Endothelial cell of umbilical vein (primary cell): ENCODE measurements at regions not wholly inside any gene's neighbourhood (a gene's known extent, or its start where the extent isn't known, plus 50 kb on each side); places are given as distances from the start of the nearest gene placed in this dataset.

ENCODE experiments used
- BruUV-seq: library from RNA; stranded (reverse); fragments of 400-500 nt; replicated peaks from 2 replicates; lab custom pipeline; 2021; lab: Mats Ljungman, UMichigan
- CTCF ChIA-PET: fragments of 300-600, 350-600 bp; sonication (Branson Sonifier 250); formaldehyde crosslinking; loops from one replicate; lab custom pipeline; 2021; ENCODE audit warnings: antibody characterized with exemption, inconsistent platforms; lab: Charles Lee
- POLR2A ChIA-PET: fragments of 300-600, 350-600 bp; sonication (Branson Sonifier 250); formaldehyde crosslinking; loops from one replicate; lab custom pipeline; 2021; ENCODE audit warnings: antibody characterized with exemption, inconsistent platforms; lab: Charles Lee
- DNase-seq: peaks from one replicate; pipeline ENCODE4 v3.0.0-alpha.2; 2011; ENCODE audit warnings: low read depth, low spot score
- FAIRE-seq: peaks from 2 replicates; lab custom pipeline; 2011; peaks lifted over from hg19 to GRCh38; lab: Jason Lieb, UNC
- H2AFZ ChIP-seq: 2 replicates; pipeline ENCODE4 v1.6.0; 2012; ENCODE audit warnings: low read depth, low read length, control low read depth, inconsistent platforms
- H3K27ac ChIP-seq: 2 replicates; pipeline ENCODE4 v1.5.1; 2011; ENCODE audit warnings: low read depth, mild to moderate bottlenecking, control low read depth, low read length, moderate library complexity; ENCODE audit not compliant: insufficient read depth
- H3K27me3 ChIP-seq, 2 experiments: 2 replicates each; pipeline versions ENCODE4 v1.6.0 to v1.6.1; 2011; ENCODE audit warnings: low read length in 2 of 2, mixed read lengths in 1 of 2; ENCODE audit not compliant: control insufficient read depth in 2 of 2, insufficient read depth in 2 of 2
- H3K36me3 ChIP-seq, 2 experiments: 2 replicates in 1 of 2; 3 replicates in 1 of 2; pipeline ENCODE4 v1.5.1; 2011; ENCODE audit warnings: low read length in 2 of 2, mild to moderate bottlenecking in 1 of 2, moderate library complexity in 1 of 2; ENCODE audit not compliant: control insufficient read depth in 2 of 2, insufficient read depth in 2 of 2; ENCODE audit errors: extremely low read depth in 1 of 2
- H3K4me1 ChIP-seq: 3 replicates; pipeline ENCODE4 v1.5.1; 2011; ENCODE audit warnings: mild to moderate bottlenecking, low read length; ENCODE audit not compliant: control insufficient read depth, insufficient read depth; ENCODE audit errors: extremely low read depth
- H3K4me2 ChIP-seq: 2 replicates; pipeline ENCODE4 v1.6.1; 2011; ENCODE audit warnings: low read length, control low read depth, mixed read lengths; ENCODE audit not compliant: insufficient read depth
- H3K4me3 ChIP-seq, 3 experiments: fragments of 200-600 bp in 1 of 3; sonication (generic), shearing (Covaris generic) in 1 of 3; replicated peaks in 1 of 3; 2 replicates each; pipeline ENCODE4 v1.5.1; 2011 to 2016; ENCODE audit warnings: control low read depth in 3 of 3, low read length in 3 of 3, mild to moderate bottlenecking in 2 of 3, inconsistent platforms in 1 of 3, low read depth in 1 of 3, moderate library complexity in 1 of 3; ENCODE audit not compliant: insufficient read depth in 1 of 3
- H3K79me2 ChIP-seq: 2 replicates; pipeline ENCODE4 v1.6.0; 2012; ENCODE audit warnings: low read length, inconsistent platforms; ENCODE audit not compliant: control insufficient read depth, insufficient read depth
- H3K9ac ChIP-seq: replicated peaks from 2 replicates; pipeline ENCODE3; 2011; ENCODE audit warnings: low read length, control low read depth; ENCODE audit not compliant: insufficient read depth; ENCODE audit errors: extremely low read depth
- H3K9me1 ChIP-seq: replicated peaks from 3 replicates; pipeline ENCODE4 v1.6.0; 2011; ENCODE audit warnings: mild to moderate bottlenecking, low read length; ENCODE audit not compliant: control insufficient read depth, insufficient read depth; ENCODE audit errors: extremely low read depth
- H3K9me3 ChIP-seq: replicated peaks from 2 replicates; pipeline ENCODE4 v1.5.1; 2012; ENCODE audit warnings: low read length, inconsistent platforms; ENCODE audit not compliant: control insufficient read depth, insufficient read depth
- H4K20me1 ChIP-seq: replicated peaks from 2 replicates; pipeline ENCODE3; 2011; ENCODE audit warnings: mild to moderate bottlenecking, low read length; ENCODE audit not compliant: control insufficient read depth, insufficient read depth; ENCODE audit errors: extremely low read depth
- EZH2 ChIP-seq: IDR thresholded peaks from 2 replicates; pipeline ENCODE4 v1.6.1; 2012; ENCODE audit warnings: borderline replicate concordance, low read depth, mild to moderate bottlenecking, moderate library complexity, low read length, inconsistent platforms; ENCODE audit not compliant: severe bottlenecking
- FOS ChIP-seq: IDR thresholded peaks from 2 replicates; pipeline ENCODE4 v1.6.1; 2011; ENCODE audit warnings: mild to moderate bottlenecking, low read length, moderate library complexity, borderline replicate concordance; ENCODE audit not compliant: insufficient read depth
- JUN ChIP-seq: IDR thresholded peaks from 2 replicates; pipeline ENCODE4 v1.6.1; 2011; ENCODE audit warnings: borderline replicate concordance, low read depth; ENCODE audit not compliant: insufficient read length, insufficient read depth
- MYC ChIP-seq: IDR thresholded peaks from one replicate; pipeline ENCODE4 v1.6.1; 2011; ENCODE audit warnings: mild to moderate bottlenecking, low read depth, low read length
- POLR2A ChIP-seq: IDR thresholded peaks from 2 replicates; pipeline ENCODE4 v1.6.1; 2012; ENCODE audit warnings: low read depth, mild to moderate bottlenecking, control low read depth, low read length
- dilution Hi-C: fragments of 300-500 bp; cut with MboI; formaldehyde crosslinking; loops from one replicate; pipeline ENCODE4 v1.15.0; 2019; ENCODE audit warnings: low sequenced_read_pairs; ENCODE audit not compliant: extremely low pct_ligation_motif_present
- intact Hi-C: fragments of 100-400 bp; cut with micrococcal nuclease; formaldehyde crosslinking; loops from one replicate; pipeline ENCODE4 v1.10.0; 2022
- TF ChIP-seq, protein P1 (sequence below), 2 donors: IDR thresholded peaks; 1 replicate in 1 of 2; 2 replicates in 1 of 2; pipeline ENCODE4 v1.5.1; 2011; ENCODE audit warnings: low read length in 2 of 2, mild to moderate bottlenecking in 2 of 2, moderate library complexity in 2 of 2, control low read depth in 1 of 2, inconsistent platforms in 1 of 2, low read depth in 1 of 2; ENCODE audit not compliant: insufficient read depth in 1 of 2; ENCODE audit errors: extremely low read depth in 1 of 2

DNA sequence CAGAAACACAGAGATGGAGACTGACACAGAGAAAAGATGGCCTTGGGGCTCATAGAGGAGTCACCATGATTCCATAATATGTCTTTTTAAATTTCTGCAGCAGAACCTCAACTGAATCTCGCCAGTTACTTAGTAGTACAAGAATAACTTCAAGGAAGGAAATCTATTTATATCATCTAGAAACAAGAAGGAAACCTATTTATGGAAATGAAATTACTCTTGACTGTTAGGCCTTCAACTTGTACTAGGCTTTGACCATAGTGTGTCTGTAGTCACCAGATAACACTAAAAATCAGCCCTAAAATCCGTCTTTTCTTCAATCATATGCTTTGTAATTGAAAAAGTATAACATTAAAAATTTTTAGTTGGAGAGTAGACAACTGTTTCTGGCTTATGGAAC is 740.4 kb downstream of the TRIML1 start:
- CTCF ChIA-PET = no interaction called here
- dilution Hi-C loops = no loop called here

DNA sequence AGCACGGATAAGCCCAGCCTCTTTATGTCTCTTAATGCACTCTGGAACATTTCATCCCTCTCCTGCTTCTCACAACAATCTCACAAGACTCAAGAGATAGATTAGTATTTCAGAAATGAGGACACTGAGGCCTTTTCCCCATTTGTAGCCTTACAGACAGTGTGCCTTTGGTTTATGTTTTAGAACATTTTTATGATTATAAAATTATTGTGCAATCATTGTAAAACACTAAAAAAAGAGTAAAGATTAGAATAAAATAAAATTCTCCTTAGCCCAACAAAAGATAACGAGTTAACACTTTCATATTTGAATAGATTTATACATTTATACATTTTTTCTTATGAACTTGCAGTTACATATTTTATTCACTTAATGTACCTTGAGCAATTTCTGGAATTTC is 748.7 kb downstream of the TRIML1 start:
- no peak overlapping the region for H3K4me3 ChIP-seq
- H3K27me3 ChIP-seq = no peaks in the 10 kb centered on the region
- H3K36me3 ChIP-seq = no peaks in the 10 kb centered on the region
- intact Hi-C loops (no loop called here), dilution Hi-C loops (no loop called here)
- no peak overlapping the region for H3K27ac ChIP-seq
- CTCF ChIA-PET = no interaction called here
- TF ChIP-seq POLR2A (no peak), JUN (no peak), MYC (no peak)
- H3K9me1 ChIP-seq = no peaks in the 10 kb centered on the region
- H4K20me1 ChIP-seq = no peaks in the 10 kb centered on the region
- H3K9ac ChIP-seq = no peak overlapping the region
- no peaks in the 10 kb centered on the region for H3K4me1 ChIP-seq
- DNase-seq (no peak), FAIRE-seq (no peak)
- no peak overlapping the region for H3K4me2 ChIP-seq
- no TSS peak for BruUV-seq
- POLR2A ChIA-PET = no interaction called here
- H2AFZ ChIP-seq = no peak overlapping the region
- H3K9me3 ChIP-seq = peaks cover 5% of the 10 kb centered on the region
- H3K79me2 ChIP-seq = no peaks in the 10 kb centered on the region

More for the DNA sequence above, 740.4 kb downstream of the TRIML1 start:
- H3K4me2 ChIP-seq = no peak overlapping the region
- intact Hi-C loops = no loop called here
- POLR2A ChIA-PET = no interaction called here
- H2AFZ ChIP-seq = no peak overlapping the region
- TF ChIP-seq POLR2A (no peak), EZH2 (no peak), FOS (no peak)
- TF ChIP-seq, protein P1, sequence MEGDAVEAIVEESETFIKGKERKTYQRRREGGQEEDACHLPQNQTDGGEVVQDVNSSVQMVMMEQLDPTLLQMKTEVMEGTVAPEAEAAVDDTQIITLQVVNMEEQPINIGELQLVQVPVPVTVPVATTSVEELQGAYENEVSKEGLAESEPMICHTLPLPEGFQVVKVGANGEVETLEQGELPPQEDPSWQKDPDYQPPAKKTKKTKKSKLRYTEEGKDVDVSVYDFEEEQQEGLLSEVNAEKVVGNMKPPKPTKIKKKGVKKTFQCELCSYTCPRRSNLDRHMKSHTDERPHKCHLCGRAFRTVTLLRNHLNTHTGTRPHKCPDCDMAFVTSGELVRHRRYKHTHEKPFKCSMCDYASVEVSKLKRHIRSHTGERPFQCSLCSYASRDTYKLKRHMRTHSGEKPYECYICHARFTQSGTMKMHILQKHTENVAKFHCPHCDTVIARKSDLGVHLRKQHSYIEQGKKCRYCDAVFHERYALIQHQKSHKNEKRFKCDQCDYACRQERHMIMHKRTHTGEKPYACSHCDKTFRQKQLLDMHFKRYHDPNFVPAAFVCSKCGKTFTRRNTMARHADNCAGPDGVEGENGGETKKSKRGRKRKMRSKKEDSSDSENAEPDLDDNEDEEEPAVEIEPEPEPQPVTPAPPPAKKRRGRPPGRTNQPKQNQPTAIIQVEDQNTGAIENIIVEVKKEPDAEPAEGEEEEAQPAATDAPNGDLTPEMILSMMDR (IDR thresholded peaks at IDR 0.05; ENCODE audit: extremely low read depth in 1 of 2, insufficient read depth in 1 of 2, low read depth in 1 of 2, low read length in 2 of 2) = no peak
- no peaks in the 10 kb centered on the region for H3K36me3 ChIP-seq
- no TSS peak for BruUV-seq
- H3K9me1 ChIP-seq = no peaks in the 10 kb centered on the region
- no peaks in the 10 kb centered on the region for H3K27me3 ChIP-seq
- H3K4me3 ChIP-seq = no peak overlapping the region
- no peak overlapping the region for H3K27ac ChIP-seq
- H3K9ac ChIP-seq = no peak overlapping the region
- no peaks in the 10 kb centered on the region for H3K79me2 ChIP-seq
- no peak for FAIRE-seq
- H3K4me1 ChIP-seq = no peaks in the 10 kb centered on the region
- no peaks in the 10 kb centered on the region for H4K20me1 ChIP-seq
- DNase-seq = no peak
- H3K9me3 ChIP-seq = peaks cover 4% of the 10 kb centered on the region
